Naive thymus-derived CD8-positive, alpha-beta T cell (primary cell): ENCODE measurements at regions not wholly inside any gene's neighbourhood (a gene's known extent, or its start where the extent isn't known, plus 50 kb on each side); places are given as distances from the start of the nearest gene placed in this dataset.
A peak's percentile ranks its signal among the peaks of the same experiment; 100 is the strongest.
"Not testable (repeated sequence)": the region's sequence is repeated elsewhere in the genome, so short reads cannot be mapped to it uniquely, and the experiment has no call there.

Experiments used
- ATAC-seq, 2 donors: fragments of 150-1000 bp; cut with Tn5 transposase in 1 of 2; sonication (Bioruptor Pico), chemical (Tn5 transposase) in 1 of 2; 1 replicate in 1 of 2; 2 replicates in 1 of 2; pipeline ENCODE4 v1.10.0; 2021; ENCODE audit warnings: mild to moderate bottlenecking in 2 of 2, moderate library complexity in 2 of 2
- POLR2A ChIA-PET: fragments of 350-600 bp; sonication (Branson Sonifier 250); formaldehyde crosslinking; loops from one replicate; lab custom pipeline; 2021; ENCODE audit warnings: antibody characterized with exemption; lab: Charles Lee
- DNase-seq, 10 donors: peaks; one replicate each; pipeline versions ENCODE4 v3.0.0 to v3.0.0-alpha.2; 2020 to 2022
- H3K27ac Mint-ChIP-seq, 10 donors: one replicate each; pipeline ENCODE4 v1.8.0; 2020 to 2022; ENCODE audit warnings: mild to moderate bottlenecking in 10 of 10, mixed read lengths in 10 of 10, moderate library complexity in 4 of 10, inconsistent platforms in 1 of 10
- H3K27me3 Mint-ChIP-seq, 5 donors: one replicate each; pipeline ENCODE4 v1.8.0; 2021 to 2022; ENCODE audit warnings: mixed read lengths in 5 of 5
- H3K36me3 Mint-ChIP-seq, 3 donors: one replicate each; pipeline ENCODE4 v1.8.0; 2020 to 2022; ENCODE audit warnings: mixed read lengths in 3 of 3, mild to moderate bottlenecking in 2 of 3, inconsistent platforms in 1 of 3
- H3K4me1 Mint-ChIP-seq, 4 donors: one replicate each; pipeline ENCODE4 v1.8.0; 2021 to 2022; ENCODE audit warnings: mixed read lengths in 4 of 4
- H3K4me3 Mint-ChIP-seq, 10 donors: one replicate each; pipeline ENCODE4 v1.8.0; 2020 to 2022; ENCODE audit warnings: mild to moderate bottlenecking in 10 of 10, mixed read lengths in 10 of 10, moderate library complexity in 6 of 10, inconsistent platforms in 1 of 10
- H3K9me3 Mint-ChIP-seq, 9 donors: one replicate each; pipeline ENCODE4 v1.8.0; 2020 to 2022; ENCODE audit warnings: mixed read lengths in 9 of 9, mild to moderate bottlenecking in 3 of 9, inconsistent platforms in 1 of 9, moderate library complexity in 1 of 9

DNA sequence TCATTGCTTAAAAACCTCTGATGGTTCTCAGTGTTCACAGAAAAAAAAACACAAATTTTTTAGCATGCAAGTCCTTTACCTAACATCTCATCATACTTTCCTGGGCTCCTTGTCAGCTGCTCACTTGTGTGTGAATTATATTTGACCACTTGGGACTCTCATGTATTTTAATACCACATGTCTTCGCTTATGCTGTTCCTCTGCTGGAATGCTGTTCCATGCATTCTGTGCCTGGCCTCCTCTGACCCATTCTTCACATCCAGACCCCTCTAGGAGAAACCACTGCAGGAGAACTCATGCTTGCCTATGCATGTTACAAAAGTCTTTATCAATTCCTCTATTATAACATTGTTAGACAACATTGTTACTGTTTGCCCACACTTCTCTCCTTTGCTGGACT, 157.6 kb downstream of the PDGFRA start:
- no peak for ATAC-seq
- Mint-ChIP-seq H3K9me3 (peaks cover 0 to 4% (median 0%) of the 10 kb centered on the region in 9 donors), H3K4me3 (no peak overlapping the region), H3K27me3 (peaks cover 0 to 13% (median 5%) of the 10 kb centered on the region in 5 donors), H3K4me1 (no peaks in the 10 kb centered on the region), H3K27ac (no peak overlapping the region), H3K36me3 (no peaks in the 10 kb centered on the region)
- no peak for DNase-seq
- POLR2A ChIA-PET, result no interaction called here

DNA sequence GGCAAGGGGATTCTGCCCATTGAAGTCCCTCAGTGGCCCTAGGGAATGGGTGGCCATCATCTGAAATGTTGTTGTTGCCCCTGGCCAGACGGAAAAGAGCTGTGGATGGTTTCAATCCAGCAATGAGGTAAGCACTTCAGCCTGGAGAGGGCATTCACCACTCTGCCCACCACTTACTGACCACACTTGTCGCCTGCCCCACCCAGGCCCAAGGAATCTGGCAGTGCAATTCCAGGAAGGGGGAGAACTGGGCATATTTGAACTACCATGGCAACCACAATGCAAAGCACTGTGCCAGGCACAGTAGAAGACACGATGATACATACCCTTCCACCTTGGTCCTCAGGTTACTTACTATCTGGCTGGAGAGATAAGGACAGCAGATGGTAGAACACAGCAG, 161.6 kb downstream of the PDGFRA start:
- no peaks in the 10 kb centered on the region for H3K4me1 Mint-ChIP-seq
- peaks cover 0 to 15% (median 4%) of the 10 kb centered on the region in 5 donors for H3K27me3 Mint-ChIP-seq
- POLR2A ChIA-PET, result no interaction called here
- DNase-seq (no peak), ATAC-seq (no peak)
- H3K27ac Mint-ChIP-seq, result no peak overlapping the region
- H3K36me3 Mint-ChIP-seq, result no peaks in the 10 kb centered on the region
- H3K9me3 Mint-ChIP-seq, result peaks cover 0 to 4% (median 0%) of the 10 kb centered on the region in 9 donors
- no peak overlapping the region for H3K4me3 Mint-ChIP-seq

DNA sequence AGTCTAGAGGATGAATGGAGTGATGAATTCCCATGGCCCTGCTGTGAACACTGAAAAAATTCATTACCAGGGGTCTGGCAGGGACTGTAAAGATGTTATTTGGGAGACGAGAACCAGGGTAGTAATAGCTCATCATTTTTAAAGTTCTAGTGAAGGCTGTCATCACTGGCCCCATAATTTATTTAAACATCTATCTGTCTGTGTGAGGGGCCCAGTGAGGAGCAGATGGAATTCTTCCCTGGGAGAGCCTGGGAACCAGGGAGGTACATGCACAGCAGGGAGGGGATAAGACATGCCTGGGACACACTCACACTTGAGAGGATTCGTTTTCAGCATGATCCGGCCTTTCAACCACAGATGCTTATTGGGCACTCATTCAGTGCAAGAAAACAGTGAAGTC, 162.0 kb downstream of the PDGFRA start:
- Mint-ChIP-seq H3K36me3 (no peaks in the 10 kb centered on the region), H3K27ac (peak overlapping the region in 1 of 10 donors; percentile 51), H3K9me3 (peaks cover 0 to 4% (median 0%) of the 10 kb centered on the region in 9 donors), H3K4me1 (no peaks in the 10 kb centered on the region), H3K27me3 (peaks cover 0 to 15% (median 4%) of the 10 kb centered on the region in 5 donors), H3K4me3 (no peak overlapping the region)
- DNase-seq (no peak), ATAC-seq (no peak)
- POLR2A ChIA-PET, result no interaction called here

DNA sequence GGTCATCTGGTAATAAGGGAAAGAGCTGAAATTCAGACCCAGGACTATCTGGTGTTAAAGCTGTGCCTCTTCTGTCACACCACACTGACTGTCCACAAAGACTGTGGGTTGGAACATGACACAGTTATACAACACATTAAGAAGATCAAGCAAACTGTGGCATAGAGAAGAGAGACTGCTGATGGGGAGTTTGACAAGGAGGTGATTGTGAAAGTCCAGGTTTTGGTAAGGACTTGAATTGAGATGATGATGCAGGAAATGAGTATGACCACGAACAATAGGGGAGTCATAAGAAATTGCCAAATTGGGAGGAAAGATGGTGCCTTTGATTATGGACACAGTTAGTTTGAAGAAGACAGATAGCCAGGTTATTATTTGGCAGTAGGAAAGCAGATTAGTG, 163.4 kb downstream of the PDGFRA start:
- peaks cover 0 to 4% (median 0%) of the 10 kb centered on the region in 9 donors for H3K9me3 Mint-ChIP-seq
- DNase-seq, result no peak
- ATAC-seq, result no peak
- no peaks in the 10 kb centered on the region for H3K36me3 Mint-ChIP-seq
- no peak overlapping the region for H3K27ac Mint-ChIP-seq
- no peak overlapping the region for H3K4me3 Mint-ChIP-seq
- POLR2A ChIA-PET, result no interaction called here
- no peaks in the 10 kb centered on the region for H3K4me1 Mint-ChIP-seq
- peaks cover 0 to 16% (median 4%) of the 10 kb centered on the region in 5 donors for H3K27me3 Mint-ChIP-seq

DNA sequence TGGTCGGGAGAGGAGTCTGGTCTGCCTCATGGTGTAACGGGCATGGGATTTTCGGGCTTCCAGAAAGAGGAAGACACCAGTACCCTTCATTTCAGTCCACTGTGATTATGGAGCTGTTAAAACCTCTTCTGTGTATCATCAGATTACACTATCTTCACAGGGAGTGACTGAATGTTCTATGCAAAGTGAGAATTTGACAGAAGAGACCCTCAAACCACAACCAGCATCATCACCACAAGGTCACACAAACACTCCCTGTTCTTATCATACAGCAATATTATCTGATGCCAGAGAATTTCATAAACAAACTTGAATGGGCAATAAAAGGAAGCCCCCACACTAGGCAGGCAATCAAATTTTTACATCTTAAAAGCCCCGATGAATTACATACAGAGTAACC, 164.2 kb downstream of the PDGFRA start:
- DNase-seq, result no peak
- H3K27me3 Mint-ChIP-seq, result peaks cover 0 to 16% (median 4%) of the 10 kb centered on the region in 5 donors
- POLR2A ChIA-PET, result no interaction called here
- no peak overlapping the region for H3K4me3 Mint-ChIP-seq
- H3K27ac Mint-ChIP-seq, result no peak overlapping the region
- no peak for ATAC-seq
- H3K36me3 Mint-ChIP-seq, result no peaks in the 10 kb centered on the region
- H3K9me3 Mint-ChIP-seq, result peaks cover 0 to 4% (median 0%) of the 10 kb centered on the region in 9 donors
- no peaks in the 10 kb centered on the region for H3K4me1 Mint-ChIP-seq

DNA sequence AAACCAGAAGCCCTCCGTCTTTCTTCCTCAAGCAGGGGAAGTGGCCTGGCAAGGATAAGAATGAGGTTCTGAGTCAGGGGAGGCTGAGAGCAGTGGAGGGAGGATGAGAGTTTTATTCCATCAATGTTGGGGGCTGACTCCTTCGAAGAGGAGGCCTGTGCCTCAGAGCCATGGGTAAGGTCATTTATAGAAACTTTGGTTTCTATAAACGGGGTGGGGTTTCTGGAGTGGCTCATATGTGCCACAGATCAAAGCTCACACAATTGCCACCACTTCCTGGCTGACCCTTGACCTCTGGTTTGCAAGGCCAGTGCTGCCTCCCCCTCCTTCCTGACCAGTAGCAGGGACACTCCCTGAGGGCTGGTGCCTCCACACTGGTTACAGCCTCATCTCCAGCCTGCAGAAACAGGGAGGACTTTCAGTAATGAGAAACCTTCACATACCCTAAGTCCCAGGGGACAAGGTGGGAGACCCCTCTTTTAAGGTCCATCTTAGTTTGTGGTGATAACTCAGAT, 166.0 kb downstream of the PDGFRA start:
- Mint-ChIP-seq H3K27ac (no peak overlapping the region), H3K36me3 (no peaks in the 10 kb centered on the region), H3K9me3 (no peaks in the 10 kb centered on the region), H3K27me3 (peaks cover 0 to 16% (median 1%) of the 10 kb centered on the region in 5 donors), H3K4me3 (no peak overlapping the region), H3K4me1 (no peaks in the 10 kb centered on the region)
- DNase-seq, result no peak
- ATAC-seq, result no peak
- POLR2A ChIA-PET, result no interaction called here

DNA sequence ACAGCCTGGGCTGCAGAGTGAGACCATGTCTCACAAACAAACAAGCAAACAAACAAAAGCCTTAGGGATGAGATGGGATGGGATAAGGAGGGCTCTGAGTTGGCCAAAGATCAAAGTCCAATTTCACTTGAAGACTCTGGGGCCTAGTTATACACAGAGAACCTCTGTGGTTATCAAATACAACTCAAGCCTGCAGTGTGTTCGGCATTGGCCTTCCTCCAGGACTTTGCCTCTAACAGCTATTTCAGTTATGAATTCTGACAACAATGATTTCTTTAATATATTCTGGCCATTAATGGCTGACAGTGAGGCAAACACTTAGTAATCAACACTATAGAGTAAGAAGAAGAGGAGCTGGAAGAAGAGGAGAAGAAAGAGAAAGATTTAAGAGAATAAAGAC, 171.1 kb downstream of the PDGFRA start:
- H3K36me3 Mint-ChIP-seq, result no peaks in the 10 kb centered on the region
- DNase-seq (no peak), ATAC-seq (no peak)
- no peak overlapping the region for H3K4me3 Mint-ChIP-seq
- no peaks in the 10 kb centered on the region for H3K4me1 Mint-ChIP-seq
- H3K9me3 Mint-ChIP-seq, result no peaks in the 10 kb centered on the region
- POLR2A ChIA-PET, result no interaction called here
- H3K27me3 Mint-ChIP-seq, result peaks cover 0 to 10% (median 0%) of the 10 kb centered on the region in 5 donors
- H3K27ac Mint-ChIP-seq, result no peak overlapping the region

DNA sequence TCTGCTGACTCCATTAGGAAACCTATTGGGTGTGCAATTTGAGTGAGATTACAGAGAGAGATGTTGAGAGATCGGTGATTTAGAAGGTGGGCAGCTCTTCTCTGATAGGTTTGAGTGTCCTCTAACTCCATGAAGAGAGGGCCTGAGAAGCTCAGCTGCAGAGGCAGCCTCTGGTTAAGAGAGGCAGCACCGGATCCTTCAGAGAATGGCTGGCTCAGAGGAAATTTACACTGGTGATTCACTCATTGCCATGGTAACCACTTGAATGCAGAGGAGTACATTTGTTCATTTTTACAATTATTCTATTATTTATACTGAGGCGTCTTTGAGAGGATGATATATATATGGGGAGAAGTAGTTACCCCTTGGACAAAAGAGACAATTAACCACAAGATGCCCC, 171.7 kb downstream of the PDGFRA start:
- POLR2A ChIA-PET, result no interaction called here
- Mint-ChIP-seq H3K27ac (no peak overlapping the region), H3K4me3 (no peak overlapping the region), H3K36me3 (no peaks in the 10 kb centered on the region), H3K4me1 (no peaks in the 10 kb centered on the region), H3K27me3 (peaks cover 0 to 14% (median 0%) of the 10 kb centered on the region in 5 donors), H3K9me3 (no peaks in the 10 kb centered on the region)
- DNase-seq, result no peak
- no peak for ATAC-seq

DNA sequence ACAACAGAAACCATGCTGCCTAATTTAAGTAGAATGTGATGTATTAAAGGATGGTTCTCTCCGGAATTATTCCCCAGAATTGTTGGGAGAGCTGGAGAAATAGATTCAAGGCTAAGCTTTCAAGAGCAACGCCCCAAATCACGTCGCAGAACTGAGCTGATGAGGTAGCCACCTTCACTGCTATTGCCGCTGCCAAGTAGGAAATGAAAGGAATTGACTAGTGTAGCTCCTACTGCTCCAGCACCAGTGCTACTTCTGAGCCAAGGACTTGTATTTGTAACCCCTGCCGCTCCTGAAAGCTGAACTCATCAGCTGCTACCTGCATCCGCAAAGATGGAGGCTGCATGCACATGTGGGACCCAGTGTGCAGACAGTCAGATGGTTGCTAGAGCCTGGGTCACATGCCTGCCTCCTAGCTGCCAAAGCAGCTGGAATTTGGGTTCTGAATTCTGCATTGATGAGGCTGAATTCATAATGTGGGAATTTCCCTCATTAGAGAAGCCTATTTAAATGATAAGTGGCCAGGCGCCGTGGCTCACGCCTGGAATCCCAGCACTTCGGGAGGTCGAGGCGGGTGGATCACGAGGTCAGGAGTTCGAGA, 173.9 kb downstream of the PDGFRA start:
- Mint-ChIP-seq H3K4me3 (no peak overlapping the region), H3K27me3 (peaks cover 0 to 15% (median 3%) of the 10 kb centered on the region in 5 donors), H3K36me3 (no peaks in the 10 kb centered on the region), H3K4me1 (no peaks in the 10 kb centered on the region), H3K27ac (no peak overlapping the region), H3K9me3 (no peaks in the 10 kb centered on the region)
- DNase-seq (no peak), ATAC-seq (no peak)
- POLR2A ChIA-PET, result no interaction called here

DNA sequence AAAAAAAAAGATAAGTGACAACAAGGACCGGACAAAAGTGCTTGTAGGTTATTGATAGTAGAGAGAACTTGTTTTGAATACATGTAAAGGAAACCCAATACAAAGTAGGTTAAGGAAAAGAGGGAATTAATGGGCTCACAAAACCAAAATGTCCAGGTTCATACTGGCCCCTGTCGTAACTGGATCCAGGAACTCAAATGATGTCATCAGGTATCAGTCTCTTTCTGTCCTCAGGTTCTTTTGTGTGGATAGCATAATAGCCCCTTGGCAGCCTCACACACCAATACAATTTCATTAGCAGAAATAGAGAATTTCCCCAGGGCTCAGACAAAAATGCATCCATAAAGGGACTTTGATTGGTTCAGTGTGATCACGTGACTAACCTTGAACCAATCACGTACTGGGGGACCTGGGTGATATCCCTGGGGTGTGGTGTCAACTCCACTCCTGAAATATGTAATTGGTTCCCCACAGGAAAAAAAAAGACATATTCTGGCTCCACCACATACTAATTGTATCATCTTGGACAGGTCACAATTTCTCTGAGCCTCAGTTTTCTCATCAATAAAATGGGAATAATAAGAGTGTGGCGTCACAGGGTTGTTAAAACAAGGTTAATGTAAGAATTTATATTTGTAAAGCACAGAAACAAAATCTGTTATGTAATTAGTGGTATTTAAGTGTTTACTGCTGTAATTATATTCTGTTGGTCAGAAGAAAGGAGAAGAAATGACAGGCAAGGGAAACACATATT, 174.8 kb downstream of the PDGFRA start:
- no peak overlapping the region for H3K4me3 Mint-ChIP-seq
- no peaks in the 10 kb centered on the region for H3K36me3 Mint-ChIP-seq
- POLR2A ChIA-PET, result no interaction called here
- peaks cover 0 to 15% (median 3%) of the 10 kb centered on the region in 5 donors for H3K27me3 Mint-ChIP-seq
- no peaks in the 10 kb centered on the region for H3K4me1 Mint-ChIP-seq
- DNase-seq (no peak), ATAC-seq (no peak)
- peaks cover 0 to under 1% (median 0%) of the 10 kb centered on the region in 9 donors for H3K9me3 Mint-ChIP-seq
- H3K27ac Mint-ChIP-seq, result no peak overlapping the region

DNA sequence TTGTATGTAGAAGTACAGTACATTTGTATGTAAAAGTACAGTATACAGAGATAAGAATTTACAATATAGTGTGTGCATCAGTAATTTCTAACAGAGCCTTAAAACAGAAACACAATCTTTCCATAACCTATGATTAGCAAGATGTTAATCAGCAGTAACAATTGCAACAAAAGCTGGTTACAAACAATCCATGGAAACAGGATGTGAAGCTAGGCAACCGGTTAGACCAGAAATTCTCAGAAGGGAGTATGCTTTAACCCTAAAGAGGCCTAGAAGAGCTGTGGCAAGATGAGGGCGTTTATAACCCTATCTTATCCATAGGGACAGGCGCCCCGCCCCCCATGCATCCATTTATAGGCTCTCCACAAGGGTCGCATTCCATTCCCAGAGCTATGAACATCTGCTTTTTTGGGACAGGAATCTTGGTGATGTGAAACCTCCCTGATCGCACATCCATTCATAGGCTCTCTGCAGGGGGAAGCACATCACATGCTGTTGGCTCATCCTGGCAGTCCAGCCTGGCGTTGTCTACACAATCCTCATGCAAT, 180.3 kb downstream of the PDGFRA start:
- H3K4me1 Mint-ChIP-seq, H3K36me3 Mint-ChIP-seq, H3K9me3 Mint-ChIP-seq, POLR2A ChIA-PET, DNase-seq, ATAC-seq, H3K4me3 Mint-ChIP-seq, H3K27ac Mint-ChIP-seq: not testable (repeated sequence)
- H3K27me3 Mint-ChIP-seq, result peaks cover 0 to 15% (median 3%) of the 10 kb centered on the region in 5 donors

DNA sequence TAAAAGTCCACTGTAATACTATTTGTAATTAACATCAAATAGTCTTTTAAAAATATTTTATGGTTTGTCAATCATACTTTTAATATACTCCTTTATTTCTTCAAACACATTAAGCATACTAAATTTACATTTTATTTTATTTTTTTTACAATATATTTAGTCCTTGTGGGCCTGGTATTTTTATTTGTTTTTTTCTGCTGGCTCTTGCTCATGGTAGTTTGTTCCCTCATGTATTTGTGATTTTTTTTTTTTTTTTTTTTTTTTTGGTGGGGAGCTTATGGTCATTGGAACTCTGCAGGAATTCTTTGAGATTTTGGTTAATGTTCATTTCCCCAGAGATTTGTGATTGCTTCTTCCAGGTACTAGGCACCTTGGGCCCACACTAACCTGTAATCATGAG, 185.5 kb downstream of the PDGFRA start:
- Mint-ChIP-seq H3K4me3 (no peak overlapping the region), H3K27ac (no peak overlapping the region), H3K36me3 (peaks cover 0 to 4% (median 0%) of the 10 kb centered on the region in 3 donors), H3K27me3 (peaks cover 0 to 1% (median 0%) of the 10 kb centered on the region in 5 donors), H3K9me3 (peaks cover 0 to 7% (median 3%) of the 10 kb centered on the region in 9 donors), H3K4me1 (no peaks in the 10 kb centered on the region)
- no peak for ATAC-seq
- DNase-seq, result no peak
- POLR2A ChIA-PET, result no interaction called here

DNA sequence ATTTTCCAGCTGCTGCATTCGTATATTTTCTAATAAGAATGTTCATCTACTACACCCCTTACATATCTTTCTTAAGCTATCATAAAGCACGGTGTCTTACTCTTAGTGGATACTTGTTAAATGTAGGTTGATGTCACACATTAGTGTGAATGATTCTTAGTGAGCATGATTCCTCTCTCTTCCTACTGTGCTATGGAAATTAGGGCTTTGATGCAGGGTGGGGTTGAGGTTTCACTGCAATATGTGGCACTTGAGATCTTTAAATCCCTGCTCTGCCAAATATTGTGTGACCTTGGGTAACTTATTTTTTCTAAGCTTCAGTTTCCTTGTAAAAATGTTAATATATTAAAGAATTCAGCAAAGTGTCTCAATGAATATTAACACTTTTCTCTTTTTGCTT, 188.4 kb downstream of the PDGFRA start:
- POLR2A ChIA-PET, result no interaction called here

More for the DNA sequence above, 188.4 kb downstream of the PDGFRA start:
- Mint-ChIP-seq H3K36me3 (peaks cover 0 to 8% (median 0%) of the 10 kb centered on the region in 3 donors), H3K27ac (no peak overlapping the region), H3K4me3 (no peak overlapping the region), H3K4me1 (no peaks in the 10 kb centered on the region), H3K27me3 (peaks cover 0 to 12% (median 3%) of the 10 kb centered on the region in 5 donors), H3K9me3 (peaks cover 0 to 11% (median 4%) of the 10 kb centered on the region in 9 donors)
- no peak for ATAC-seq
- DNase-seq, result no peak
